DMS114 treated with DMSO at 0.1 percent for 48 hours (cell line): ENCODE measurements at regions not wholly inside any gene's neighbourhood (a gene's known extent, or its start where the extent isn't known, plus 50 kb on each side); places are given as distances from the start of the nearest gene placed in this dataset.

Experiments
- DNase-seq: peaks from one replicate; lab custom pipeline; 2025; ENCODE audit not compliant: unreplicated experiment; lab: John Stamatoyannopoulos, UW

DNA sequence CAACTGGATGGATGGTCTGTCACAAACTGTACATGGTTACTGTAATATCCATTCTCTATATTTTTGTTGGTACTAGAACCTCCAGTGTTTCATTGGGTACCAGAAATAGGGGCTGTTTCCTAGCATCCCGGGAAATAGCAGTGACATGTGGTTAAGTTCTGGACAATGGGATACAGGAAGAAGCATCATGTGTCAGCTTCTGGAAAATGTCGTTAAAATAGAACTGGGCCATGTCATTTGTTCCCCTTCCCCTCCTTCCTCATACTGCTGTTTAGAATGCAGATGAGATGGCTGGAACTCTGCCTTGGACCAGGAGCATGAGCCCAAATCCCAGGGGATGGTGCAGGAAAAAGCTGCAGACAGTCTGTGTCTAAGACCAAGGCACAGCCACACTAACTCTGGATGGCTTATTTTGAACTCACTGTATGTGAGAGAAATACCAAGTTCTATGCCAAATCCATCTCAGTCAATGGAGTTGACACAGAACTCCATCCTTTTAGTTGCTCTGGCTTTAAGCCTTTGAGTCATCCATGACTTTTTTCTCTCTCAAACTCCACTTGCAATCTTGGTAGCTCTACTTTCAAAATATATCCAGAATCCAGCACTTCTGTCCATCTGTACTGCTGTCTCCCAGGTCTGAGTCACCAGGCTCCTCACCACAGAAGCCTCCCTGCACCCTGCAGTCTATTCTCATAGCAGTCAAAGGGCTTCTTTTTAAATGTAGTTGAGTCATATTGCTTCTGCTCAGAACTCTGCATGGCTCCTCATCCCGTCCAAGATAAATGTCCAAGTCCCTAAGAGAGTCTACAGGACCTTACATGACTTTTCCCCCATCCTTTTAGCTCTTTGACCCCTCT is 184.2 kb downstream of the NSG2 start:
- DNase-seq = no peak

DNA sequence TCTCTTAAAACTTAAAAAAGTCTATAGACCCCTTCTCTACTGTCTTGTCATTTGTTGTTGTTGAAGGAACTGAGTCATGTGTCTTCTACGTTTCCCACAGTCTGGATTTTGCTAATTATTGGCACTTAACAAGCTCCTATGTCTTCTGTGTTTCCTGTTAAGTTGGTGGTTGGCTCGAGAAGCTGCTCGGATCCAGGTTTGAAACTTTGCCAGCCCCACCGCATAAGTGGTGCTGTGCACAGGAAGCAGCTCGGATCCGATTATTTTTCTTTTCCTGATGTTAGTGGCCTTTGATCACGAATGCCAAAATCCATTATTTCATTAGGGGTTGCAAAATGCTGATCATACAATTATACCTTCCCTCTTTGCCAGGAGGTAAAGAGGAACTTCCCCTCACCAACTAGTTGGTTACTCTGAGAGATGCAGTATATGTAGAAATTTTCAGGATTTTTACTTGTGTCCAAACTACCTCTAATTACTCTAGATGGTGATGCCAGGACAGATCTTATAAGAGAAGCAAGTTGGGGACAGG is 186.5 kb downstream of the NSG2 start:
- no peak for DNase-seq

DNA sequence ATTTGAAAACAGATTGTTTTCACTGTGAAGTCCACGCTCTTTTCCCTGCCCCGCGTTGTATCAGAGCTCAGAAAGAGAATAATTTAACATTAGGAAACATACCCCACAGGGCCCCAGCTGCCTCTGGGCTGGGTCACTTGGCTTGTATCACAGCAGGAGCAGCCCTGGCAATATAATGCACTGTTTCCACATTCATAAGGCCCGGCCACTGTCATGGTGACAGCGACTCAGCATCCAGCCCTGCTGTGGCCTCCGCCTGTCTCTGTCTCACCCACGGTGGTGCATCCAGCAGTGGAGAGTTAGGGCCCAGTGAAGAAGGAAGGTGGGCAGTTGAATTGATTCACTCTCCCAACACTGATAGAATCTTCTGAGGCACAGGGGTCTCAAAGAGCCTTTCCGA is 188.9 kb downstream of the NSG2 start:
- DNase-seq = no peak

DNA sequence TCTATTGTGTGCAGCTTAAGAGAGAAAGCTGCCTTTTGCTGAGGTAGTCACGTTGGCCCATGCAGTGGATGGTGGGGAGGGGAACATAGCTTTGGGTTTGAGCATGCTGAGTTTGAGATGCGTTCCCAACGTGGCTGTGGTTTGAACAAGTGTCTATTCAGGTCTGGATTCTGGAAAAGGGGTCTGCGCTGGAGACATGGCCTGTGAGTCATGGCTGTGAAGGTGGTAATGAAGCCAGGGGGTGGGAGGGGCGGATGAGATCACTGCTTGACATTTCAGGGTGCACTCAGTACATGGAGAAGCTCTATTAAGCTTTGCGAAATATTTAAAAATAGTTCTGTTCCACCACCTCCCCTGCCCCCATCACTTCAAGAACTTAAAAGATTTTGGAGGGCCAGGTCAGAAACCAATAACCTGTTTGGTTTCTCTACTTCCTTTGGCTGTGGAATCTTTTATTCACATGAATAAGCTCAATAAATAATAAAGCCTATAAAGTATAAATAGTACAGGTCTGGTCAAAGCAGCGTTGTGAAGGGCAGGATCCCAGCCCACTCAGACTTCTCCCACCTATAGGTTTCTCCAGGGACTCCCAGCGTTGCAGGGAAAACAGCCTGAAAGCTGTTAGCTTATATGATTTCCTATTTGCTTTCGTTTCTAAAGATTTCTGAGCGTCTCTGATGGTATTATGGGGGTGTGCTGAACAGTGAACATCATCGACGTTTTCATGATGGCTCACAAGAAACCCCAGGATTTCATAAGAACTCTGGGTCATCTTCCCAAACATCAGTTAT is 189.9 kb downstream of the NSG2 start:
- DNase-seq = no peak

GRCh38 chr5:174236070-174236469 is 190.6 kb downstream of the NSG2 start:
- DNase-seq = no peak

DNA sequence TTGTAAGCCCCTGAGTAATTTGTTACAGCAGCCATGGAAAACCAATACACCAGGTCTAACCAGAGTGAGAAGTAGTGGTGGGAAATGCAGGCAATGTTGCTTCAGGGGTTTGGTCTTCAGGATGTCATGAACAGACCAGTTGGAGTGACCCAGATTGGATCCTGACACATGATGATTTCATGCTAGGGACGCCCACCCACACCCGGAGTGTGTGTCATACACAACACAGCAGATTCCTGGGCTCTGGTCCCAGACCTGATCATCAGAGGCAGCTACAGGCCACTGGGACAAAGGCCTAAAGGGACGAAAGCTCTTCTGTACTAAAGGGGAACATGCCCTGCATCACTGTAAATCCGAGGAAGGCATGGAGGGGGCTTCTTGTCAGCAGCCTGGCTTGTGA is 194.2 kb downstream of the NSG2 start:
- no peak for DNase-seq

GRCh38 chr5:174242573-174242972 is 197.1 kb downstream of the NSG2 start:
- no peak for DNase-seq

DNA sequence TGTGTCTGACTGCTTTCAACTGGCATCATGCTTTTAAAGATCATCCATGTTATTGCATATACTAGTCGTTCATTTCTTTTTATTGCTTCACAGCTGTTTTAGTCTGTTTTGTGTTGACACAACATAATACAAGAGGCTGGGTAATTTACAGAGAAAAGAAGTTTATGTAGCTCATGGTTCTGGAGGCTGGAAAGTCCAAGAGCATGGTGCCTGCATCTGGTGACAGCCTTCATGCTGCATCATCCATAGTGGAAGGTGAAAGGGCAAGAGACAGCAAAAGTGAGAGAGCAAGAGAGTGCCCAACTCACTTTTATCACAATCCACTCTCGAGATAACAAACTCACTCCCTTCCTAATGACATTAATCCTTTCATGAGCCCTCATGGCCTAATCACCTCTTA is 198.4 kb downstream of the NSG2 start:
- no peak for DNase-seq

DNA sequence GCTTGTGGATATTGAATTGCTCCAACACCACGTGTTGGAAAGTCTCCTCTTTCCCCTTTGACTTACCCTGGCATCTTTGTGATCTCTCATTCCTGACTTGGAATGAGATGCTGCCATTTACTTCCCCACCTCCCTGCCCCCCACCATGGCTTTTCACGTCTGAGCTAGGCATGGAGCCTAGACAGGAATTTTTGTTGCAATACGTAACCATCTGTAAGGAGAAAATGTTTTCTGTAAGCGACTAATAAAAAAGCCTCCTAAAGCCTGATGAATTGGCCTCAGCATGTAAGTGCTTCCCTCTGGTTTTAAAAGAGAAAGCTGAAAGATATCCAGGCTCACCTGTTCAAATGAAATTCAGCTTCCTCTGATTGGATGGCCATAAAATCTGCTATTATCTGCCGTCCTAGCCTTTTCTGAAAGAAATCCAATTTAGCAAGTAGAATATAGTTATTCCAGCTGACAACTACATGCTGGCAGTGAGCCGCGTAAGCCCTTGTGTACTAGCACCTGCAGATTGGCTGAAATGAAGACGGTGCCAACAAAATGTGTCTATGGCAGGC is 200.1 kb downstream of the NSG2 start:
- no peak for DNase-seq

GRCh38 chr5:174246743-174247142 is 201.2 kb downstream of the NSG2 start:
- DNase-seq = no peak

GRCh38 chr5:174247301-174247700 is 201.8 kb downstream of the NSG2 start:
- no peak for DNase-seq

DNA sequence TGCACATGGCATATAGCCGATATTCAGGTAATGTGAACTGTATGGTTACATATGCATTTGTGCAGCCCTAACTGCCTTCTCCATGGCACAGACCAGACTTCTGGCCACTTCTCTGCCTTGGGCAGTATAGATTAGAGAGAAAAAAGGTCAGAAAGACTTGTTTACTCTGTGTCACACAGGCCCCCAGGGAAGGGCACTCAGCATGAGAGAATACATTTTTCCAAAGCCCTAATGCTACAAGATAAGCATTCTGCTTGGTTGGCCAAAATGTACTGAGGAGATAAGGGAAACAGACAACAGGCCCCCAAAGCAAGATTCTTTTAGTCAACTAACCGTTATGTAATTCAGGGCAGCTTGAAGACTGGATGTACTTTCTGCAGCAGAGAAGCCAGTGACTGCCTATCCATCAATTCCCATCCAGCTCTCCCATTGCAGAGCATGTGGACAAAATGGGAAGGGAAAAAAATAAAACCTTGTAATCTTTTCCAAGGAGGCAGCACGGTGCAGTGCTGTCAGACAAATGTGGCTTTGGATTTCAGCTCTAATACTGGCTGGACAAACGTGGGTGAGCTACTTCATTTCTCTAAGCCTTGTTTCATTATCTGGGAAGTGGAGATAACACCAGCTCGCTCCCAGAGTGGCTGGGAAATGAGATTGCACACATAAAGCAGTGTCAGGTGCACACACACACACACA is 205.9 kb downstream of the NSG2 start:
- DNase-seq = no peak

GRCh38 chr5:174252121-174252520 is 206.6 kb downstream of the NSG2 start:
- DNase-seq = no peak

DNA sequence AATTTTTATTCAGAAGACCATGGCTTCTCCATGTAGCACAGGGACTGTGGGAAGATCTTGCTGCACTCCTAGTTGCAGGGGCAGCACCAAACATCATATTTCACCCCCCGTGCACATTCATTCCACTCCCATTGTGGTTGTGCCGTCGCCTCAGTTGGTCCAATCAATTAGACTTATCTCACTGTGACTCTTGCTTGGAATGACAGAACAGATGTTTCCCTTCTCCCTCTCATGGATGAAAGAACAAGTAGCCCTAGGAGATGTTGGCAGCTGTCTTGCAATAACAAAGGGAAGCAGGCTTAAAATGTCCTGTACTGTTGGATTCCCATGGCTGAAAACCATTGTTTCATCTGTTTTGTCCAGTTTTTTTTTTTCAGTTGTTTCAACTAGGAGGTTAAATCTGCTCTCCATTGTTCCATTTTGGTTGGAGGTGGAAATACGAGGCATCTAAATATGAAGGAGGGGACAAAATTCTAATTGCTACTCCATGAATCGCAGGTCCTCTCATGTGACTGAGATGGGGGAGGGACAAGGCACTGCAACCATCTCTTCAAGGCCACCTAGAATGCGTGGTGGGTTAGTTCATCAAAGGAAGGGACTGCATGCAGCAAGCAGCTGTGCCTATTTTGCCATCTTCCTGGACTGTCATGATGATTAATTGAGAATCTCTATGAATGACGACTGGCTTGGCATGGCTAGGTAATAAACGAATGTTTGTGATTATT is 214.4 kb downstream of the NSG2 start:
- DNase-seq = no peak

- no peak for DNase-seq
Observed at GRCh38 chr5:174271316-174271715, 225.8 kb downstream of the NSG2 start.

DNA sequence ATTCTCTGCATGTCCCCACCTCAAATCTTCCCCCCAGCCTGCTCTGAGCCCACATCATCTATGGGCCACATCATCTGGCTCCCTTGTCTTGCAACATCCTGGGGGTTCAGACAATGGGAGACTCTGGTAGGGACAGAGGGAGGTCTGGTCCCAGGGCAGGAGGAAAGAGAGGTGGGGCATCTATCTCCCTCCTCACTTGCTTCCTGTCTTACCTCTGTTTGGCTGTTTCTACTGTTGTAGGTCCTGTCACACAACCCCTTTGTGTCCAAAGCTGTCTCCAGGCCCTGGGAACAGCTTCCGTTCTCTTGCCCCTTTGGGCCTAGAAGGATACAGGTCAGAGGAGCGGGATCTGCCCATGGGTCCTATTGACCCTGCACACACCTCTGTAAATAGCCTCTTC is 227.2 kb downstream of the NSG2 start:
- DNase-seq = no peak

GRCh38 chr5:174273325-174273724 is 227.8 kb downstream of the NSG2 start:
- no peak for DNase-seq

DNA sequence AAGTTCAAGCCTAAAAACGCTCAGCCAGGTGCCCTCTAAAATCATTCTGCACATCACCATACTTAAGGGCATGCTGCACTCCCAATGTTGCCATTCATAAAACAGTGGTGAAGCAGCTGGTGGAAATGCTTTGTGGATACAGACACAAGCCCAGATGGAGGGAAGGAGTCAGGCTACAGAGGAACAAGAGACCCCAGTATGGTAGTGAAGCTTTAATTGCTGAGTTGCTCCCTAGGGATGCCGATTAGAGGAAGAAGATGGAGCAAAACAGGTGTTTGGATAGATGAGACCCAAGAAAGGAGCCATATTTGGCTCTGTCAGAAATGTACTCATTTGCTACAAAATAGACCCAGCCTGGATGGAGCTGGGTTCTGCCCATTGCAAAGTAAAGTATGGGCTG is 230.5 kb downstream of the NSG2 start:
- DNase-seq = no peak

- no peak for DNase-seq
Observed at GRCh38 chr5:174281089-174281760, 235.7 kb downstream of the NSG2 start.

GRCh38 chr5:174281855-174282254 is 236.3 kb downstream of the NSG2 start:
- DNase-seq = no peak
